ENCODE measurements at regions not wholly inside any gene's neighbourhood (a gene's known extent, or its start where the extent isn't known, plus 50 kb on each side); places are given as distances from the start of the nearest gene placed in this dataset.

DNA sequence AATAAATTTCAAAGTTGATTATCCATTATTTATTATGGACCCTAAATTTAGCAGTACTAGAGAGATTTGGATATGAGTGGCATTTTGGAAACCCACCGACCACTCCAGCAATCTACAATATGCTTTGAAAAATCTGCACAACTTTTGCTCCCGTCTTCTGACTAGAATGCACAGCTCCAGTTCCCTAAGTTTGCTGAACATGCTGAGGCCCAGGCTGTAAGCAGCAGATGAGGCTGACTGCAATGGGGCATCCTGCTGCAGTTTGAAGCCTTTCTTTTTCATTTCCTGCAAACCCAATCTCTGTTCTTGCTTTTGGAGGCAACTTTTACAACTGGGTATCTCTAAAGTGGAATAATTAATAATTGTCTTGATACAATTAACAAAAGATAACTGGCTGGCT, 405.8 kb downstream of the ATP23 start:
- TF ChIP-seq, protein P1, sequence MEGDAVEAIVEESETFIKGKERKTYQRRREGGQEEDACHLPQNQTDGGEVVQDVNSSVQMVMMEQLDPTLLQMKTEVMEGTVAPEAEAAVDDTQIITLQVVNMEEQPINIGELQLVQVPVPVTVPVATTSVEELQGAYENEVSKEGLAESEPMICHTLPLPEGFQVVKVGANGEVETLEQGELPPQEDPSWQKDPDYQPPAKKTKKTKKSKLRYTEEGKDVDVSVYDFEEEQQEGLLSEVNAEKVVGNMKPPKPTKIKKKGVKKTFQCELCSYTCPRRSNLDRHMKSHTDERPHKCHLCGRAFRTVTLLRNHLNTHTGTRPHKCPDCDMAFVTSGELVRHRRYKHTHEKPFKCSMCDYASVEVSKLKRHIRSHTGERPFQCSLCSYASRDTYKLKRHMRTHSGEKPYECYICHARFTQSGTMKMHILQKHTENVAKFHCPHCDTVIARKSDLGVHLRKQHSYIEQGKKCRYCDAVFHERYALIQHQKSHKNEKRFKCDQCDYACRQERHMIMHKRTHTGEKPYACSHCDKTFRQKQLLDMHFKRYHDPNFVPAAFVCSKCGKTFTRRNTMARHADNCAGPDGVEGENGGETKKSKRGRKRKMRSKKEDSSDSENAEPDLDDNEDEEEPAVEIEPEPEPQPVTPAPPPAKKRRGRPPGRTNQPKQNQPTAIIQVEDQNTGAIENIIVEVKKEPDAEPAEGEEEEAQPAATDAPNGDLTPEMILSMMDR (IDR thresholded peaks at IDR 0.05; ENCODE audit: low read depth, low read length), result no peak
- H3K27ac ChIP-seq (ENCODE audit: low read depth, low read length), result no peak overlapping the region
- POLR2A ChIA-PET, result no interaction called here
- no peak for DNase-seq (ENCODE audit: low read depth, low spot score)
- H3K4me3 ChIP-seq (ENCODE audit: low read depth, low read length), result no peak overlapping the region
- CTCF ChIA-PET, result interaction anchor here (0.8 to 2.4 kb wide), 14 partner anchors 11 to 818 kb away, joined by 3 to 21 read pairs (median 4); no protein-coding TSS in a partner anchor
- no peaks in the 10 kb centered on the region for H3K9me3 ChIP-seq (ENCODE audit: control insufficient read depth, insufficient read depth, low read length)
- H3K27me3 ChIP-seq (ENCODE audit: control insufficient read depth, insufficient read depth, low read length), result no peaks in the 10 kb centered on the region

GRCh38 chr12:58347691-58348090, 406.3 kb downstream of the ATP23 start:
- CTCF ChIA-PET, result interaction anchor here (1.0 to 2.4 kb wide), 8 partner anchors 12 to 803 kb away, joined by 3 to 21 read pairs (median 6); no protein-coding TSS in a partner anchor

DNA sequence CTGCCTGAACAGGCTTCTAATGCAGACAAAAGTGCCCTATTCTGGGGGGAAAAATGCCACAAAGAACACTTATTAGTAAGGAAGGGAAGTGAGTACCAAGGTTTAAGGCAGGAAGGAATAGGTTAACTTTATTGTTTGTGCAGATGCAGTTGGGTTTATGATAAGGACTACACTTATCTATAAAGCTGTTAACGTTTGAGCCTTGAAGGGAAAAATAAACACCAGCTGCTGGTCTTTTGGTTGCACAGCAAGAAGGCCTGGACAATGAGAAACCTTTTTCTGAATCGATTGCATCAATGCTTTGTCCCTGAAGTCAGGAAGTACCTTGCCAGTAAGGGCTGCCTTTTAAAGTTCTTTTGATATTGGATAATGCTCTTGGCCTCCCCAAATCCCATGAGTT, 407.8 kb downstream of the ATP23 start:
- TF ChIP-seq, protein P1 (IDR thresholded peaks at IDR 0.05; ENCODE audit: low read depth, low read length), result no peak
- Histone ChIP-seq H3K9me3 (ENCODE audit: control insufficient read depth, insufficient read depth, low read length) (no peaks in the 10 kb centered on the region), H3K27ac (ENCODE audit: low read depth, low read length) (no peak overlapping the region), H3K4me3 (ENCODE audit: low read depth, low read length) (no peak overlapping the region), H3K27me3 (ENCODE audit: control insufficient read depth, insufficient read depth, low read length) (no peaks in the 10 kb centered on the region)
- CTCF ChIA-PET, result interaction anchor here (1.0 to 2.1 kb wide), 3 partner anchors 192 to 801 kb away, joined by 4 to 6 read pairs (median 4); no protein-coding TSS in a partner anchor
- no peak for DNase-seq (ENCODE audit: low read depth, low spot score)
- POLR2A ChIA-PET, result no interaction called here

More at GRCh38 chr12:58347691-58348090, 406.3 kb downstream of the ATP23 start:
- POLR2A ChIA-PET, result no interaction called here
- Histone ChIP-seq H3K4me3 (ENCODE audit: low read depth, low read length) (no peak overlapping the region), H3K27ac (ENCODE audit: low read depth, low read length) (no peak overlapping the region), H3K9me3 (ENCODE audit: control insufficient read depth, insufficient read depth, low read length) (no peaks in the 10 kb centered on the region), H3K27me3 (ENCODE audit: control insufficient read depth, insufficient read depth, low read length) (no peaks in the 10 kb centered on the region)
- DNase-seq (ENCODE audit: low read depth, low spot score), result no peak
- TF ChIP-seq, protein P1 (IDR thresholded peaks at IDR 0.05; ENCODE audit: low read depth, low read length), result no peak

- Histone ChIP-seq H3K9me3 (ENCODE audit: control insufficient read depth, insufficient read depth, low read length) (no peaks in the 10 kb centered on the region), H3K4me3 (ENCODE audit: low read depth, low read length) (no peak overlapping the region), H3K27me3 (ENCODE audit: control insufficient read depth, insufficient read depth, low read length) (no peaks in the 10 kb centered on the region), H3K27ac (ENCODE audit: low read depth, low read length) (no peak overlapping the region)
- CTCF ChIA-PET, result interaction anchor here (0.7 to 3.5 kb wide), 4 partner anchors 10 to 561 kb away, joined by 3 to 11 read pairs (median 3); no protein-coding TSS in a partner anchor
- POLR2A ChIA-PET, result no interaction called here
- TF ChIP-seq, protein P1 (IDR thresholded peaks at IDR 0.05; ENCODE audit: low read depth, low read length), result no peak
- DNase-seq (ENCODE audit: low read depth, low spot score), result no peak
These were observed 415.4 kb downstream of the ATP23 start for GRCh38 chr12:58356794-58357193.

- no peaks in the 10 kb centered on the region for H3K27me3 ChIP-seq (ENCODE audit: control insufficient read depth, insufficient read depth, low read length)
- no peak overlapping the region for H3K4me3 ChIP-seq (ENCODE audit: low read depth, low read length)
- no peak for DNase-seq (ENCODE audit: low read depth, low spot score)
- ChIA-PET CTCF (interaction anchor here (0.7 to 3.5 kb wide), 5 partner anchors 11 to 807 kb away, joined by 3 to 11 read pairs (median 3); no protein-coding TSS in a partner anchor), POLR2A (no interaction called here)
- no peak overlapping the region for H3K27ac ChIP-seq (ENCODE audit: low read depth, low read length)
- H3K9me3 ChIP-seq (ENCODE audit: control insufficient read depth, insufficient read depth, low read length), result no peaks in the 10 kb centered on the region
- TF ChIP-seq, protein P1 (IDR thresholded peaks at IDR 0.05; ENCODE audit: low read depth, low read length), result no peak
These were observed 416.1 kb downstream of the ATP23 start for GRCh38 chr12:58357511-58357910.
